GM12873 (cell line): ENCODE measurements at regions not wholly inside any gene's neighbourhood (a gene's known extent, or its start where the extent isn't known, plus 50 kb on each side); places are given as distances from the start of the nearest gene placed in this dataset.

ENCODE experiments used
- TF ChIP-seq, protein P1 (sequence below): IDR thresholded peaks from 2 replicates; pipeline ENCODE4 v1.5.1; 2012; ENCODE audit warnings: low read depth, mild to moderate bottlenecking, moderate library complexity, low read length, control low read depth; ENCODE audit not compliant: insufficient read depth; ENCODE audit errors: missing control alignments

DNA sequence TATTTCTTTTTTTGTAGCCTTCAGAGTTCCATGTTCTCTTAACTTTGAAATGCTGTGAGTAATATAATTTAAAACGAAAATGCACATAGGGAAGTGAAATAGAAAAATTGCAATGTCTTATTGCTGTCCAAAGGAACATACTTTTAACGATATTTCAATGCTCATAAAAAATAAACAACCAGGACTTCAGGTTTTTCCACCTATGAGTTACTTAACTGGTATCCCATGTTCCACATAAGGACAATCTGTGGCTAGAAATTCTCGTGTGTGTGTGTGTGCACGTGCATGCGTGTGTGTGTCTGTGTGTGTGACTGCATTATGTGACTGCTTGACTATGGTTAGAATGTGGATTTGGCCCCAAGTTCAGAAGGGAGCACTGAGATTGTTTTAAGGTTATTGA lies 200.8 kb upstream of the ADGRL4 start:
- TF ChIP-seq, protein P1, sequence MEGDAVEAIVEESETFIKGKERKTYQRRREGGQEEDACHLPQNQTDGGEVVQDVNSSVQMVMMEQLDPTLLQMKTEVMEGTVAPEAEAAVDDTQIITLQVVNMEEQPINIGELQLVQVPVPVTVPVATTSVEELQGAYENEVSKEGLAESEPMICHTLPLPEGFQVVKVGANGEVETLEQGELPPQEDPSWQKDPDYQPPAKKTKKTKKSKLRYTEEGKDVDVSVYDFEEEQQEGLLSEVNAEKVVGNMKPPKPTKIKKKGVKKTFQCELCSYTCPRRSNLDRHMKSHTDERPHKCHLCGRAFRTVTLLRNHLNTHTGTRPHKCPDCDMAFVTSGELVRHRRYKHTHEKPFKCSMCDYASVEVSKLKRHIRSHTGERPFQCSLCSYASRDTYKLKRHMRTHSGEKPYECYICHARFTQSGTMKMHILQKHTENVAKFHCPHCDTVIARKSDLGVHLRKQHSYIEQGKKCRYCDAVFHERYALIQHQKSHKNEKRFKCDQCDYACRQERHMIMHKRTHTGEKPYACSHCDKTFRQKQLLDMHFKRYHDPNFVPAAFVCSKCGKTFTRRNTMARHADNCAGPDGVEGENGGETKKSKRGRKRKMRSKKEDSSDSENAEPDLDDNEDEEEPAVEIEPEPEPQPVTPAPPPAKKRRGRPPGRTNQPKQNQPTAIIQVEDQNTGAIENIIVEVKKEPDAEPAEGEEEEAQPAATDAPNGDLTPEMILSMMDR = no peak

DNA sequence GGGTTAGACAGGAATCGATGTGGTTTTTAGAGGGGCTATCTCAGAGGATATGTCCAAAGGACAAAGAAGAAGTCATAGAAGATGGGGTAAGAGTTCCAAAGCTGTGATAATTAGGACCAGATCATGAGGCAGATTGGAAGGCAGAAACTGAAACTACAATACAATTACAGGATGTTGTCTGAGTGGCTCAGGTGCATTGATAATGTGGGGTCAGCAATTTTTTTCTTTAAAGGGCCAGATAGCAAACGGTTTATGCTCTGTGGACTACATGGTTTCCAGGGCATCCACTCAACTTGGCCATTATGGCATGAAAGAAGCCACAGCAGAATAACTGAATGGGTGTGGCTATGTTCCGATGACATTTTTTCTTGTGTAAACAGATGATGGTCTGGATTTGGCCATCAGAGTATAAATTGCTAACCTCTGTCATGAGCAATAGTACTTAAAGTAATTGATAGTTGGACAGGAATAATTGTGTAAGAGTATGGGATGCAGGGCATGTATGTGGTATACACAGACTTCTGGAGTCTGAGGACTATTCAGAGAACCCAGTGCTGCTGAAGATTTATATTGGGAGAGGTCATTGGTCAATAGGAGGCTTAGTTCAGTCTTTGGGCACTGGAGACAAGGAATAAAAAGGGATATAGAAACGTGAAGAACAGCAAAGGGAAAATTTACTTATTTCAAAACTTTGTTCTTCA lies 198.4 kb upstream of the ADGRL4 start:
- TF ChIP-seq, protein P1 = no peak

DNA sequence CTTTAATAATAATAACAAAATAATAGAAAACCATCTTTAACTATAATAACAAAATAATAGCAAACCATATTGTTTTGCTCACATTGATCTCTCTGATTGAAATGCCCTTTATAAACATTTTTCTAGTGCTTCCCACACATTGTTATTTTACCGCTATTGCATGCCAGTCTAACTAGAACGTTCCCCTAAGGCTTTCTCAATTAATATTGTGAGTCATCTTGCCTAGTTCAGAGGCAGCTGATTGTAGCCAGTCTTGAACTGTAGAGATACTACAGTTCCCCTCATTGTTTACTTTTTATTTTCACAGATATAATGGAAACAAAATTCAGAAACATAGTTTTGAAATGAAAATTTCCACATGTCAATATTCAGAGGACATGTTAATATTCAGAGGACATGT lies 192.3 kb upstream of the ADGRL4 start:
- TF ChIP-seq, protein P1 = no peak

DNA sequence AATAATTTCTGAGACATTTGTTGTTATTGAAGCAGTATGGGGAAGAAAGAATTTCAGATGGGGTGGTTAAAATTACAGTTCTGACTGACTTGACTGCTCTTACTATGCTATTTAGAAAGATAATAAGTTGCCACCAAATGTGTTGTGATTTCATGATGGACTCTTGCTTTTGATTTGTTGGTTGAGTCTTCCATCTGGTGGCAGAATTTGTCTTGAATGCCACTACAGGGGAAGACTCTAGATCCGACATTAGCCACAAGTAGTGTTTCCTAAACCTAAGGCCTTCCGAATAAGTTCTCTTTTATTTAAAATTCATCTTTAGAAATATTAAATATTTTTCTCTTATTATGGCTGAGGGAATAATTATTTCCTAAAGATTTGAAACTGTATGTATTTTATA lies 190.9 kb upstream of the ADGRL4 start:
- TF ChIP-seq, protein P1 = no peak

DNA sequence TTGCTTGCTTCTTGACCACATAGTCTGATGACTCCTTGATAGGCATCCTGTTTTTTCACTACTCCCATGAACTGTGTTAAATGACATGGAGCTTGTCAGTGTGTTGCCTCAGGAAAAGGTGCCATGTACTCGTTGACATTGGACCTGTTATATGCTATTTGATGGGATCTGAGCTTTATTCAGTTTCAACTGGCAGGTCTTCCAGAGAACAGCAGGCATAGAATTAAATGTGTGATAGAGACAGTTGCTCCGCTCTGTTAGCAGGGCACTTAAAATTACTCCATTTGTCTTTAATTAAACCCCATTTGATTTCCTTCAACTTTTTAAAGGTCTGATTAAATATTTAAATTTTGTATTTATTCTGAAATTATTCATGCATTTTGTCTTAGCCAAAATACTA lies 189.7 kb upstream of the ADGRL4 start:
- TF ChIP-seq, protein P1 = no peak

DNA sequence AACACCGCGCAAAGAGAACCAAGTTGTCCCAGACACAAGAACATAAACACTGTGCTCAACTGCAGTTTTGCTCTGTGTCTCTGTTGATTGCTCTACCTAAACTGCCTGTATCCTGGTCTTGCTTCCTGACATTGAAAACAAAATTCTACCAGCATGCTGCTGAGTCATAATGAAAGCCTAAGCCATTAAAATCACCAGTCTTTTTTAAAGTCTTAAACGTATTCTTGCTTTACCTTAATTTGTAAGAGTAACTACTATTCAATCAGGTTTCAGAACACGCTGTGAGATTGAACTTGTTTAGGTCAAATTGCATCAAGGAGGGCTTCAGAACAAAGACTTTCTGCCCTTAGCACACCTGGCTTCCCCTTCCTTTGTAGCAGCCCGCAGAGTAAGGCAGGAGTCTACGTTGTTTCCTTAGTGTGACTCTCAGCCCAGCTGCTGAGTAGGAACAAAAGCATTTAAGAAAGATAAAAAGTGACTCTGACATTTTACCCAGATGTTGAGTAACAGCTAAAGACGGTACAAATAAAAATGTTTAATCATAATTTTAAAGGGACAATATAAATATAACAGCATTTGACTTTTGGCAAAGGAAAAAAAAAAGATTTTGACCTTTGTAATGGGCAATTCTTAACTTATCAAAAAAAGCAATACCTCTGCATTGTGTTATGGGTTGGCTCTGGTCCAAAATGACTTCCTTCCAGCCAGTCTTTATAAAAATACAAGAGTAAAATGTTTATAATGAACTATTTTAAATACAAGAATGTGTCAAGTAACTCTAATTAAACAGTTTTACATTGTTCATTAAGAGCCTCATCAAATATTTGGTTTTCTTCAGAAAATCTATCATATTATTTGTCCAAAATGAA lies 186.9 kb upstream of the ADGRL4 start:
- TF ChIP-seq, protein P1 = no peak

DNA sequence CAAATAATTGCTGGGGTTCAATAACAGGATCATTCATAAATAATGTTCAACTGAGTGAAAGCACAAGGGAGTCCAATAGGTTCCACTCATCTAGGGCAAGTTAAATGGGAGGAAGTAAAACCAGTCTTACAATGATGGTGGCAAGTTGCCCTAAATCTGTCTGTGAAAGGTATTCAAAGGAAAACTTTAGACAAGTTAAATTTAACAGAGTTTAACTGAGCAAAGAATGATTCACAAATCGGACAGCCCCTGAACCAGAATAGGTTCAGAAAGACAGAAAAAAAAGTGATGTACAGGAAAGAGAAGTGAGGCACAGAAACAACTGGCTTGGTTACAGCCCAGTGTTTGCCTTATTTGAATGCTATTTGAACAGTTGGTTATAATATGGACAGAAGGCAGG lies 183.5 kb upstream of the ADGRL4 start:
- TF ChIP-seq, protein P1 = no peak
